HG02759 (cell line): ENCODE measurements at regions not wholly inside any gene's neighbourhood (a gene's known extent, or its start where the extent isn't known, plus 50 kb on each side); places are given as distances from the start of the nearest gene placed in this dataset.

Source experiments
- ATAC-seq: cut with Tn5 transposase; IDR thresholded peaks from one replicate; pipeline ENCODE4 v1.9.1; 2021; ENCODE audit warnings: mild to moderate bottlenecking, moderate library complexity; ENCODE audit not compliant: unreplicated experiment

DNA sequence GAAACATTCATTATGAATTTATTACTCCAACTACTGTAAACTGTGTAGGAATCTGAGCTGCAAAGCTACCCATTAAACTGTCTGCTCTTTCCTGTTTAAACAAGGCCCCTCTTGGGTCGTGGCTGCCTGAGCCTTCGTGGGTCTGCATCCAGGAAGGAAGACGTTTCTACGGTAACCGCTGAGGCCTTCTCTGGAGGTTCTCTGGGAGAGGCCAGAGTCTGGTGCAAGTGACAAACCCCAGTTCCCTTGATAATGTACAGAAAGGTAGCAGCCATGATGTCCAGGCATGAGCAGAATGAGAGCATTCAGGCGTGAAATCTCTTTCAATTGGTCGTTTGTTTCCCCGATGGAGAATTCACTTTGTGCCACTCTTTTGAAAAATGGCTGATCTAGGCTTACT lies 350.2 kb downstream of the PLPP3 start:
- no peak for ATAC-seq

DNA sequence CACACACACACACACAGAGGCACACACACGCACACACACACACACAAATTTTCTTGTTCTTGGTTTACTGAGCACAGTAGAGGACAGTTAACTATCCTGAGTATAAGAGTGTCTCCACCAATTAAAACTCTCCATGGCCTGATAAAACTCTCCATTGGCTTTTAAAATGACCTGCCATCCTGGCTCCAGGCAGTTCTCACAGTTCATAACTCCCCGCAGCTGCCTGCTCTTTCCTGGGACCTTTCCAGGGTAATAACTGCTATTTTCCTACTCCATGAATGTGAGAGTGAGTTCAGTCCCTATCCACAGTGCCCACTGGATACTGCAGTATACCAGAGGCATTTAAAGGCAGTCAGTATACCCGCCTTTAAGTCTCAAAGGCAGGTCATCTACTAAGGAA lies 351.5 kb downstream of the PLPP3 start:
- no peak for ATAC-seq

GRCh38 chr1:56227401-56227800 lies 352.0 kb downstream of the PLPP3 start:
- no peak for ATAC-seq

DNA sequence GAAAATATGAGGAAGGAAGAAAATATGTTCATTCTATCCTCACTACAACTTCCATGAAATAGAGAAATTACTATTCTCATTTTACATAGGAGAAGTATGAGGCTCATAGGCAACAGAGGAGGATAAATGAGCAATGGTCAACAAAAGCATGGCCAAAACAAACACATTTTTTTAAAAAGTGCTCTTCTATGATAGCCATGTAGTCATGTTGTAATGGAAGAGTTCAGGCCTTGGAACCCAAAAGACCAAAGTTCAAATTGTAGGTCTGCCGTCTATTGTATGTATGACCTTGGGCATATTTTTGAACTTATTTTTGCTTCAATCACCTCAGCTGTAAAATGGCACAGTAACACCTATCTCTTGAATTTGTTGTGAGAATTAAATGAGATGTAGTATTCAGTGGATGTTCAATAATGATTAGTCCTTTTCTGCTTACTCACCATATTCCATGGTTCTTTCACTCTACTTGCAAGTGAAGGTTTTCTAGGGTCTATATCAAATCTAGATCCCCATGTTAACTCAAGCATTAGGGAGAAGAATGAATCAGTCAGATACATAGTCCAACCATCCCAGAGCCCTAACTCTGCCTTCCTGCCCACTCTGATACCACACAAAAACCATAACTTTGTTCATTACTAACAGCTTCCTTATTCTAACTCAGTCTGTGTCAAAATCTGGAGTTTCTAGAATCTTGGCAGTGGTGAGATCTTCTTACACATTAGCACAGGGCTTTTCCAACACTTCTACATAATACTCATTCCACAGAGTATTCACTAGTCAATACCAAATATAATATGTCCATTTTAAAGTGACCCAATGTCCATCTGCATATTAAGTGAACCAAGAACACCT lies 353.2 kb downstream of the PLPP3 start:
- ATAC-seq, result no peak

DNA sequence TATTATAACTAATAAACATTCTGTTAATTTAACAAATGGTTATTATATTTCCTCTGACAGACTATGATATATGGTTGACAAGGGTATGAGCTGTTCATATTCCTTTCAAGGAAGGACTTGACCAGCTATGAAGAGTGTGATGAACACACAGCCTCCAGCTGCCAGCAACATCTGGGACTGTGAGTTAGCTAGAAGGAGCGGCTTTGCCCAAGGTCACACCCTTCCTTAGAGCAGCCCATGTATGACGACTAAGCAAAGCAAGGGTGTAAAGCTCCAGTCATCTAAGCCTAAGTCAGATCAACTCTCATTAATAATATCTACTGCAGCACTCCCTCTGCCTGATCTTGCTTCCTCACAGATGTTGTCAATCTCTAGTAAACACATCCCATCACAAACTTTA lies 355.4 kb downstream of the PLPP3 start:
- no peak for ATAC-seq

DNA sequence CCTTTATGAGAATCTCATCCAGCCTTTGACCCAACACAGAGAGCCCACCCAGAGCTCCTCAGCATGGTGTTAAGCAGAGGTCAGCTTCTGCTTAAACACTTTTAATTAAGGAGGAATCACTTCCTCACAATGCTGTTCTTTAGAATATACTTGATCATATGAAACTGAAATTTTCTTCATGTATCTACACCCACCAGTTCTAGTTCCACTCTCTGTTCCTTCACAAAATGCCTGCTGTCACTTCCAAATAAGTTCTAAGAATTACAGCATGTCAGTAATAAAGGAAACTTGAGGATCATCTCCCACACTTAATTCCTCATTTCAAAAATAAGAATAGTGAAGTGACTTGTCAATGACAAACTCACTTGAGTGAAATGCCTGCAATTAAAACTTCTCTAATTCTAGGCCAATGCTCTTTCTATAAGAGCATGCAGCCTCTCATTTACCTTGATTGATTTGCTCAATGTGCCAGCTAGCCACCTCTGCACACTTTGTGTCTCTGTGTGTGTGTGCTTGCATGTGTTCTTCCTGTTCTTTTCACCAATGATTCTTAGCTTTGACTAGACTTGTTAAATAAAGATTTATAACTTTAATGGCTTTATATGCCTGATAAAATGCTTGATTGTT lies 356.3 kb downstream of the PLPP3 start:
- no peak for ATAC-seq

GRCh38 chr1:56220021-56220420 lies 359.3 kb downstream of the PLPP3 start:
- no peak for ATAC-seq

DNA sequence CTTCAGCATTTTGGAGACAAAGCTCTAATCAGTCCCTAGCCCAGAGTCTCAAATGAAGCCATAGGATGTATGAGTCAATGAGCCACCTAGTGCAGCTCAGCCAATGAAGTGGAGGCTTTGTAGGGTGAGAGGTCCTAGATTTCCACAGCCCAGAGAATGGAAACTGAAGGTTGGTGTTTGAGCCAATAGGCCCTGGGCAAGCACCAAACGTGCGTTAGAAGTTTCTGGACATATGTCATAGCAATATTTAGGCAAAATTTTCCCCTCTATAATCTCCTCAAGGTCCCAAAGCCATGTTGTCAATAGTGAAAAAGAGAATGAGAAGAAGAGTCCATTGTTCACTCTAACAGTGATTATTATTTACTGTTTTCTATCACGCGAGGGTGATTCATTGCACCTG lies 361.3 kb downstream of the PLPP3 start:
- no peak for ATAC-seq

GRCh38 chr1:56216218-56216617 lies 363.1 kb downstream of the PLPP3 start:
- no peak for ATAC-seq

- ATAC-seq, result no peak
Measured at GRCh38 chr1:56215771-56216170, 363.6 kb downstream of the PLPP3 start.

GRCh38 chr1:56215086-56215485 lies 364.3 kb downstream of the PLPP3 start:
- ATAC-seq, result no peak

DNA sequence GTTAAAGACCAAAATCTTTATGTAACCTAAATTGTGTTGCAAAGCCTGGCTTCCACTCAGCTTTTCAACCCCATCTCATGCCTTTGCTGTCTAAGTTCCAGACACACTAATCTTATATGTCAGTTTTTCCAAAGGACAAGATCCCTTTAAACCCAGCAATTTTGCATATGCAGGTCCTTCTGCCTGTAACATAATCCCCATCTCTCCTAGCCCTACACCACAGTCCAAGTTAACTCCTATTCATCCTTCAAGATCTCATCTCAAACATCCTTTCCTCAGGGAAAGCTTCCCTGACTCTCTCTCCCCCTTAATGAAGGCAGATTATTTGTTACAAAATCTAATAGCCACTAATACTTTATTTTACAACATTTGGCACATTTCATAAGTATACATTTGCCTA lies 366.3 kb downstream of the PLPP3 start:
- ATAC-seq, result no peak

DNA sequence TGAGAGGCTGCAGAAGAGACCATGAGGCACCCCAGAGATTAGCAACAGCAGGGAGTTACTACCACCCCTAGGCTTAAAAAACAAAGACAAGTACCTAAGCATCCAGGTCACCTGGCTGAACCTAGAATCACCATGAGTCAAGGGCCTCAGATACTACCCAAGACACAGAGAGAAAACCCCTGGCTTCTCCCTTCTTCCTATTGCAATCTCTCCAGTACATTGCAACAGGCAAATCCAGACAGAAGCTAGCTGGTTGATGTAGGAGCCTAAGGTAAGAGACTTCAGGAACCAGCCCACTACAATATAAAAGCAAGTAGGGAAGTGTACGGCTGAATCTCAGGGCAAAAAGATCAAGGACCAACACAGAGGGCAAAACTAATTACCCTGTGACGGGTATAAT lies 367.2 kb downstream of the PLPP3 start:
- no peak for ATAC-seq

DNA sequence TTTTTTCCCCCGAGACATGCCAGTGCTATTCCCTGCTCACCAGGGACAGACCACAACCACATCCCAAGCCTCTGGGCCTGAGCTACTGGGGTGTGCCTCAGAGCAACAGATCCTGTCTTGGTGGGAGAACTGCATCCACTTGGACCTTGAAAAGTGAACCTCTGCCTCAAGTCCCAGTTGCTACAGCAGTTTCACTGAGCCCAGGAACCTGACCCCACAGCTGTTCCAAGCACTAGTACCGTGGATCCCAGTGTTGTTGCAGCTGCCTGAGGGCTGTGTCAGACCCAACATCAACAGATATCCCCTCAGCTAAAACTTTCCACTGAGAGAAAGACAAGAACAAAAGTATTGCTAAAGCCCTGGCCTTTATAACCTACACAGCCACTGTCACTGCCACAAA lies 373.0 kb downstream of the PLPP3 start:
- no peak for ATAC-seq

DNA sequence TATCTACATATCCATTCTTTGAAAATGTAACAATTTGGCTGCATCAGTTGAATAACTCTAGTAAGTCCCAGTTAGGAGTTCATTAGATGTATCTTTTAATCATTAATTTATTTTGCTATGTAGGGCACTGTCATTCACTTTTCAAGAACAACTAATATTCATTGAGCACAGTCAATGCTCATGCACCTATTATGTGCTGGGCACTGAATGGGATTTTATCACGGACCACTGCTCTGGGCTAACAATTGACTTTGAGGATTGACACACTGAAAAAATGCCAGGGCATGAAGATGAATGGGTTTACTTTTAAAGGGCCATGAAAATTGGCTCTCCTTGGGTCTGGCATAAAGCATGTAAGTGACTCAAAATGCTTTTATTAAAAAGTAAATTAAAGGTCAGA lies 375.2 kb downstream of the PLPP3 start:
- no peak for ATAC-seq

GRCh38 chr1:56202796-56203492 lies 376.4 kb downstream of the PLPP3 start:
- no peak for ATAC-seq

DNA sequence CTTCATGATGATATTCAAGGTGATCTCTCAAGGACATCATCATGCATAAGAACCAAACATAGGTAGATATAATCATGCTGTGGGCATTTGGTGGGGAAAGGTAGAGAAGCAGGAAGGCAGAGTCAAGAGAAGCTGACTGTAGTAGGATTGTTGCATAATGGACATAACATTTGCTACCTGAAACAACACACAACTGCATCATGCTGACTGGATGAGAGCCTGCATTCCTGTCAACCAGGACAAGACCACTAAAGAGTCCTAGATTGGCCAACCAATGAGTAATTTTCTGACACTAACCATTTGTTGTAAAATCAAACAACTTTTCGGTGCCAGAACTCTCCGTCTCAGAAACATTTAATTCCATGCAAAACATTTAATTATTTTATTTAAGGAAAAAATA lies 377.2 kb downstream of the PLPP3 start:
- no peak for ATAC-seq

DNA sequence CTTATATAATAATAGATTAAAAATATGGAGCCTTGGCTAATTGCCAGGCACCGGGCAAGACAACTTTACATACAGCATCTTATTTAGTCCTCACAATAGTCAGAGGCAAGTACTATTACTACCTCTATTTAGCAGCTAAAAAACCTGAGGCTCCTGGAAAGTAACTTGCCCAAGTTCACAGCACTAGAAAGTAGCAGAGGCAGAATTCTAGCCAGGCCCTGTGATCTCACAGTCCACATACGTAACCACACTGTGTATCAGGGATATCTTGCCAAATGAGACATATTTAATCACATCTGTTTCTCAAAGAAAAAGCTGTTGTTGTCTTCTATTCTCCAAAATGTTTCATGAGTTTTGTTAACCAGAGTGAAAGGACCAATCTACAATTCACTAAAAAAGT lies 378.5 kb downstream of the PLPP3 start:
- ATAC-seq, result no peak

GRCh38 chr1:56200442-56200841 lies 378.9 kb downstream of the PLPP3 start:
- ATAC-seq, result no peak

- no peak for ATAC-seq
Measured at GRCh38 chr1:56199956-56200355, 379.4 kb downstream of the PLPP3 start.

DNA sequence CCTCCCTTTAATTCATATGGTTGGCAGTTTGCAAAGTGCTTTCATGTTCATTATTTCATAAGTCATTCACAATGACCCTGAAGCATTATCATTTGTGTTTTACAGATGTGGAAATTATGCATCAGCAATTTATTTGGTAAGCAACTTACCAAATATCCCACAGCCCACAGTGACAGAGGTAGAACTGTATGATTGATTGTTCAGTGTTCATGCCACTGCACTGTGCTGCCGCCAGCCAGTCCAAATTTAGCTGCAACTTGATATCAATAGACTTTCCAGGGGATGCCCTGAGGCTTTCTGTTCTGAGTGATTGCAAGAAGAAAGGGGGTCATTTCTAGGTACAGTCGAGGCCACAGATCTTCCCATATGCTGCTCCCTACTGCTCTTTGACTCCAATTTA lies 380.3 kb downstream of the PLPP3 start:
- ATAC-seq, result no peak

DNA sequence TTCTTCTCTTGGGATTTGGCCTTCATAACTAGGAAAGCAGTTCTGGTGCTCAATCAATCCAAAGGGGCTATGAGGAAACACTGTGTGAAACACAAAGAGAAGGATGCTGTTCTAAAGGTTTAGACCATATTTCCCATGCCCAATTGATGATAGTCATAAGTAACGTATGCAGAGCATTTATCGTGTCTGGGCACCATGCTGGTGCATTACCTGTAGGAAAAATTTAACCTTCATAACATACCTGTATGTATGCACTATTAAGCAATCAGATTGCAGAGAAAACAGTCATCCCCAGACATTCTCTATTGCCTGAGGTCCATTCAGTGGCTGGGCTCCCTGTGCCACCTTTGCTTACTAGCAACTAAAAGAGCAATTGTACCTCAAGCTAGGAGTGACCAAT lies 381.4 kb downstream of the PLPP3 start:
- ATAC-seq, result no peak
